ENCODE measurements at regions not wholly inside any gene's neighbourhood (a gene's known extent, or its start where the extent isn't known, plus 50 kb on each side); places are given as distances from the start of the nearest gene placed in this dataset.

DNA sequence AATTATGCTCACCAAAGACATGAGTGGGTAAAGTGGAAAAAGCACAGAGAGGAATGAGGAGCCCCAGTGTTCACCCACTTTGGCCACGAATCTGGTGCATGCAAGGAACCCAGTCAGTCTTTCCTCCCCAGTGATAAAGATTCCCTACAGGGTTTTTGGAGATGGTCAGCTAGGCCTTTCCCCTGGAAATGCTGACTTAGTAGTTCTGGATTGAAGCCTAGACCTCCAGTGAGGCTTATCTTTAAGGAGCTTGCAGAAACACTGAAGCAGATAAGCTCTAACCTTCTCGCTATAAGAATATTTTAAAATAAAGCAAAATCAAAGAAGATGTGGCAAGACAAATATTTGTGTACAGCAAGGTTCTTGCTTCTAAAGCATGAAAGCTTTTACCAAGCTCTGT is 178.3 kb upstream of the CCDC68 start:
- Histone ChIP-seq H3K9me3 (ENCODE audit: insufficient read depth, low read depth, low read length) (no peaks in the 10 kb centered on the region), H3K4me1 (ENCODE audit: insufficient read depth, low read length) (peaks cover 47% of the 10 kb centered on the region), H2AFZ (ENCODE audit: low read depth, low read length) (no peak overlapping the region), H3K27me3 (ENCODE audit: insufficient read depth, low read length) (no peaks in the 10 kb centered on the region), H3K27ac (ENCODE audit: low read depth, low read length) (peak overlapping the region; percentile 81), H3K9ac (ENCODE audit: low read length) (peak overlapping the region; percentile 50), H3K36me3 (ENCODE audit: insufficient read depth, low read length) (no peaks in the 10 kb centered on the region), H4K20me1 (ENCODE audit: insufficient read depth, low read length) (no peaks in the 10 kb centered on the region), H3K4me3 (ENCODE audit: insufficient read depth, low read depth, low read length) (no peak overlapping the region), H3K4me2 (ENCODE audit: low read length) (peak overlapping the region; percentile 75), H3K79me2 (ENCODE audit: insufficient read depth, low read length) (no peaks in the 10 kb centered on the region)
- no peak overlapping the region for H3K27ac Mint-ChIP-seq (ENCODE audit: unreplicated experiment)
- no peaks in the 10 kb centered on the region for H3K36me3 Mint-ChIP-seq (ENCODE audit: low read depth, unreplicated experiment)
- TF ChIP-seq EZH2 (IDR thresholded peaks at IDR 0.05; ENCODE audit: insufficient read depth, low read length) = no peak
- TF ChIP-seq, protein P1, sequence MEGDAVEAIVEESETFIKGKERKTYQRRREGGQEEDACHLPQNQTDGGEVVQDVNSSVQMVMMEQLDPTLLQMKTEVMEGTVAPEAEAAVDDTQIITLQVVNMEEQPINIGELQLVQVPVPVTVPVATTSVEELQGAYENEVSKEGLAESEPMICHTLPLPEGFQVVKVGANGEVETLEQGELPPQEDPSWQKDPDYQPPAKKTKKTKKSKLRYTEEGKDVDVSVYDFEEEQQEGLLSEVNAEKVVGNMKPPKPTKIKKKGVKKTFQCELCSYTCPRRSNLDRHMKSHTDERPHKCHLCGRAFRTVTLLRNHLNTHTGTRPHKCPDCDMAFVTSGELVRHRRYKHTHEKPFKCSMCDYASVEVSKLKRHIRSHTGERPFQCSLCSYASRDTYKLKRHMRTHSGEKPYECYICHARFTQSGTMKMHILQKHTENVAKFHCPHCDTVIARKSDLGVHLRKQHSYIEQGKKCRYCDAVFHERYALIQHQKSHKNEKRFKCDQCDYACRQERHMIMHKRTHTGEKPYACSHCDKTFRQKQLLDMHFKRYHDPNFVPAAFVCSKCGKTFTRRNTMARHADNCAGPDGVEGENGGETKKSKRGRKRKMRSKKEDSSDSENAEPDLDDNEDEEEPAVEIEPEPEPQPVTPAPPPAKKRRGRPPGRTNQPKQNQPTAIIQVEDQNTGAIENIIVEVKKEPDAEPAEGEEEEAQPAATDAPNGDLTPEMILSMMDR (IDR thresholded peaks at IDR 0.05; ENCODE audit: insufficient read depth, low read depth, low read length) = no peak
- H3K4me1 Mint-ChIP-seq (ENCODE audit: low read depth, unreplicated experiment) = peaks cover 57% of the 10 kb centered on the region
- peaks cover 4% of the 10 kb centered on the region for H3K9me3 Mint-ChIP-seq (ENCODE audit: unreplicated experiment)
- no peak overlapping the region for H3K4me3 Mint-ChIP-seq (ENCODE audit: unreplicated experiment)
- H3K27me3 Mint-ChIP-seq (ENCODE audit: low read depth, unreplicated experiment) = no peaks in the 10 kb centered on the region
- DNase-seq (ENCODE audit: low read depth) (no peak), FAIRE-seq (no peak)

DNA sequence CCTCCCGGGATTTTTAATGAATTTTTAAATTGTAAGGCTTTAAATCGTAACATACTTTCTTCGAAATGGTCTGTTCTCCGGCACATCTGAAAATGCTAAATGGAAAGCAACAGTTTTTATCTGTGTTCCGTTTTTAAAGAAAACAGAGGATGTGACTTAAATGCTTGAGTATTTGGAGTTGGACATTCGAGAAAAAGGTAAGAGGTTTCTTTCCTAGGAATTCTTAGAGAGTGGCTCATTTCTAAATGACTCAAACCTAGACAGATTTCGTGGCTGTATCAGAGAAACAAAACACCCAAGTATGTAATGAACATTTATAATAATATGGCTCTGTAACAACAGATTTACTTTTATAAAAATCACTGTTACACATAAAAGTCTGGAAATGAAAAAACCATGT is 177.6 kb upstream of the CCDC68 start:
- DNase-seq (ENCODE audit: low read depth) = peak; percentile 89
- Histone ChIP-seq H4K20me1 (ENCODE audit: insufficient read depth, low read length) (no peaks in the 10 kb centered on the region), H3K79me2 (ENCODE audit: insufficient read depth, low read length) (no peaks in the 10 kb centered on the region), H3K4me2 (ENCODE audit: low read length) (peak overlapping the region; percentile 75), H3K9ac (ENCODE audit: low read length) (peak overlapping the region; percentile 50), H3K9me3 (ENCODE audit: insufficient read depth, low read depth, low read length) (no peaks in the 10 kb centered on the region), H3K36me3 (ENCODE audit: insufficient read depth, low read length) (no peaks in the 10 kb centered on the region), H3K27me3 (ENCODE audit: insufficient read depth, low read length) (no peaks in the 10 kb centered on the region), H3K4me3 (ENCODE audit: insufficient read depth, low read depth, low read length) (peak overlapping the region; percentile 5), H2AFZ (ENCODE audit: low read depth, low read length) (peak overlapping the region; percentile 27), H3K4me1 (ENCODE audit: insufficient read depth, low read length) (peaks cover 44% of the 10 kb centered on the region), H3K27ac (ENCODE audit: low read depth, low read length) (peak overlapping the region; percentile 81)
- TF ChIP-seq EZH2 (IDR thresholded peaks at IDR 0.05; ENCODE audit: insufficient read depth, low read length) = no peak
- TF ChIP-seq, protein P1 (IDR thresholded peaks at IDR 0.05; ENCODE audit: insufficient read depth, low read depth, low read length) = no peak
- no peaks in the 10 kb centered on the region for H3K9me3 Mint-ChIP-seq (ENCODE audit: unreplicated experiment)
- H3K36me3 Mint-ChIP-seq (ENCODE audit: low read depth, unreplicated experiment) = no peaks in the 10 kb centered on the region
- no peak overlapping the region for H3K4me3 Mint-ChIP-seq (ENCODE audit: unreplicated experiment)
- peak; percentile 89 for FAIRE-seq
- H3K4me1 Mint-ChIP-seq (ENCODE audit: low read depth, unreplicated experiment) = peaks cover 50% of the 10 kb centered on the region
- no peaks in the 10 kb centered on the region for H3K27me3 Mint-ChIP-seq (ENCODE audit: low read depth, unreplicated experiment)
- peak overlapping the region; percentile 50 for H3K27ac Mint-ChIP-seq (ENCODE audit: unreplicated experiment)

DNA sequence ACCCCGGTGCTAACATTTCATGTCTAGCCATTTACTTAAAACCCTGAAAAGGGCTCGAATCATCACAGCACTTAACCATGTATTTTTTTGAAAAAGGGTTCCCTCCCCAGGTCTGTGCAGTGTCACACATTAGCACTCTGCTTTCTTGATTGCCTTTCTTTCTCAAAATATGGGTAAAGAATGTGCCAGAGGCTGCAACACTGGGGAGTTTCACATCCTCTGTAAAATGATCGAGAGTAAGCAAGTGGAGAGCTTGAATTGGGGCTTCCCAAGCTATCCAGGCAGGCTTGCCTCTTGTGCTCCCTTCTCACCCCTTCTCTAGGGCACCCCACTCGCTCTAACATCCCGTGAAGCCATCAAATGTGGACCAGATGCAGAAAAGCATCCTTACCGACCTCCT is 177.0 kb upstream of the CCDC68 start:
- peak overlapping the region; percentile 75 for H3K4me2 ChIP-seq (ENCODE audit: low read length)
- peaks cover 38% of the 10 kb centered on the region for H3K4me1 ChIP-seq (ENCODE audit: insufficient read depth, low read length)
- H3K9me3 ChIP-seq (ENCODE audit: insufficient read depth, low read depth, low read length) = no peaks in the 10 kb centered on the region
- TF ChIP-seq EZH2 (IDR thresholded peaks at IDR 0.05; ENCODE audit: insufficient read depth, low read length) = no peak
- TF ChIP-seq, protein P1 (IDR thresholded peaks at IDR 0.05; ENCODE audit: insufficient read depth, low read depth, low read length) = no peak
- H2AFZ ChIP-seq (ENCODE audit: low read depth, low read length) = peak overlapping the region; percentile 27
- no peaks in the 10 kb centered on the region for H3K27me3 Mint-ChIP-seq (ENCODE audit: low read depth, unreplicated experiment)
- H3K27me3 ChIP-seq (ENCODE audit: insufficient read depth, low read length) = no peaks in the 10 kb centered on the region
- H3K36me3 ChIP-seq (ENCODE audit: insufficient read depth, low read length) = no peaks in the 10 kb centered on the region
- peak overlapping the region; percentile 41 for H3K9ac ChIP-seq (ENCODE audit: low read length)
- no peak overlapping the region for H3K4me3 Mint-ChIP-seq (ENCODE audit: unreplicated experiment)
- peak overlapping the region; percentile 81 for H3K27ac ChIP-seq (ENCODE audit: low read depth, low read length)
- H3K36me3 Mint-ChIP-seq (ENCODE audit: low read depth, unreplicated experiment) = no peaks in the 10 kb centered on the region
- no peak overlapping the region for H3K4me3 ChIP-seq (ENCODE audit: insufficient read depth, low read depth, low read length)
- no peak overlapping the region for H3K27ac Mint-ChIP-seq (ENCODE audit: unreplicated experiment)
- FAIRE-seq (no peak), DNase-seq (ENCODE audit: low read depth) (no peak)
- H3K4me1 Mint-ChIP-seq (ENCODE audit: low read depth, unreplicated experiment) = peaks cover 44% of the 10 kb centered on the region
- H3K9me3 Mint-ChIP-seq (ENCODE audit: unreplicated experiment) = no peaks in the 10 kb centered on the region
- no peaks in the 10 kb centered on the region for H4K20me1 ChIP-seq (ENCODE audit: insufficient read depth, low read length)
- no peaks in the 10 kb centered on the region for H3K79me2 ChIP-seq (ENCODE audit: insufficient read depth, low read length)

Measured in astrocyte (in vitro differentiated cells and primary cell).